ENCODE measurements at regions not wholly inside any gene's neighbourhood (a gene's known extent, or its start where the extent isn't known, plus 50 kb on each side); places are given as distances from the start of the nearest gene placed in this dataset.

DNA sequence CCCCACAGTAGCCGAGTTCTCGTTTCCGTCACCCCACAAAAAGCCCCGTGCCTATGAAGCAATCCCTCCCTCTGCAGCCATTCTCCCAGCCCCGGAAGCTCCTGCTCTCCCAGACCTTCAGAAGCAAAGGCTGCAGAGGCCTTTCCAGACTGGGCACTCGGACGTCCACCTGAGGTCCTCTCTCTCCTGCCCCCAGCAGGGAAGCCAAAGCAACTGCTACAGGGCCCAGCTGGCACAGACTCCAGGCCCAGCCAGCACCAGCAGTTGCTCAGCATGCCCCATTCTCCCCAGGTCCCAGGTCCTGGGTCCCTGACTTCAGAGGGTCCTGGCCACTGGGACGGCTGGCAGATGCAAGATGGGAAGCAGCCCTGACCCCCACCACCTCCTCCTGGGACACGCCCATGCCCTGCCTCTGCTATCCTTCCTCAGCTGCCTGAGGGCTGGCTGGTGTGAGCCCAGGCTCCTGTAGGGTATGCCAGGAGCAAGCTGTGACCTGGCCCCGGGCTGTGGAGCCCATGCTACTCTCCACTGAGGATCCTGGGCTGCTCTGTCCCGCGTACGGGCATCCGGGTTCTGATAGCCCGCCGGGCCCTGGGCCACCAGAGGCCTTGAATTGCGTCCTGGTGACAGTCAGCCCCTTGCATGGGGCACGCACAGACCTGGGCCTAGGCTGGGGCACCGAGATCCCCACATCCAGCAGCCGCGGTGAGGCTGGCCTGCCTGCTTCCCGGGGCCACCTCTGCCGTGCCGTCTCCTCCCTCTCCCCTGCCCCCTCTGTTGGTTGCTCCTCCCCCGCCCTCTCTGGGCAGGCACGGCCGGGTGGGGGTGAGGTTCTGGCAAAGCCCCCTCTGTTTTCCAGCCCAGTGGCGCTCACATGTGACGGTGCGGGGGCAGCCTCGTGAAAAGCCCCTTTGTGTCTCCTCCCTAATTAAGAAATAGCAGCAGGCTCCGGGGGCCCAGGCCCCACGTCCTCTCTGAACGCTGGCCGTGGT is 1310.3 kb downstream of the BRD1 start:
- peaks cover 12% of the 10 kb centered on the region for H3K4me1 ChIP-seq (ENCODE audit: insufficient read depth)
- H3K27ac ChIP-seq = no peak overlapping the region
- WGBS, 3 donors = 80 to 86% (median 84%) methylated on average over 30 to 35 of the region's 35 CpGs
- H3K36me3 ChIP-seq = no peaks in the 10 kb centered on the region
- intact Hi-C loops (cut with DNase I) = loop anchor here in 1 of 4 donors (10.0 kb wide), 1 partner anchor 53 kb away; no protein-coding TSS in a partner anchor
- DNase-seq = no peak
- no peaks in the 10 kb centered on the region for H3K27me3 ChIP-seq
- no peaks in the 10 kb centered on the region for H3K9me3 ChIP-seq
- no peak overlapping the region for H3K4me3 ChIP-seq
- TF ChIP-seq POLR2A (IDR thresholded peaks at IDR 0.05) (no peak), EP300 (IDR thresholded peaks at IDR 0.05) (no peak)
- TF ChIP-seq, protein P1, sequence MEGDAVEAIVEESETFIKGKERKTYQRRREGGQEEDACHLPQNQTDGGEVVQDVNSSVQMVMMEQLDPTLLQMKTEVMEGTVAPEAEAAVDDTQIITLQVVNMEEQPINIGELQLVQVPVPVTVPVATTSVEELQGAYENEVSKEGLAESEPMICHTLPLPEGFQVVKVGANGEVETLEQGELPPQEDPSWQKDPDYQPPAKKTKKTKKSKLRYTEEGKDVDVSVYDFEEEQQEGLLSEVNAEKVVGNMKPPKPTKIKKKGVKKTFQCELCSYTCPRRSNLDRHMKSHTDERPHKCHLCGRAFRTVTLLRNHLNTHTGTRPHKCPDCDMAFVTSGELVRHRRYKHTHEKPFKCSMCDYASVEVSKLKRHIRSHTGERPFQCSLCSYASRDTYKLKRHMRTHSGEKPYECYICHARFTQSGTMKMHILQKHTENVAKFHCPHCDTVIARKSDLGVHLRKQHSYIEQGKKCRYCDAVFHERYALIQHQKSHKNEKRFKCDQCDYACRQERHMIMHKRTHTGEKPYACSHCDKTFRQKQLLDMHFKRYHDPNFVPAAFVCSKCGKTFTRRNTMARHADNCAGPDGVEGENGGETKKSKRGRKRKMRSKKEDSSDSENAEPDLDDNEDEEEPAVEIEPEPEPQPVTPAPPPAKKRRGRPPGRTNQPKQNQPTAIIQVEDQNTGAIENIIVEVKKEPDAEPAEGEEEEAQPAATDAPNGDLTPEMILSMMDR (IDR thresholded peaks at IDR 0.05) = no peak

DNA sequence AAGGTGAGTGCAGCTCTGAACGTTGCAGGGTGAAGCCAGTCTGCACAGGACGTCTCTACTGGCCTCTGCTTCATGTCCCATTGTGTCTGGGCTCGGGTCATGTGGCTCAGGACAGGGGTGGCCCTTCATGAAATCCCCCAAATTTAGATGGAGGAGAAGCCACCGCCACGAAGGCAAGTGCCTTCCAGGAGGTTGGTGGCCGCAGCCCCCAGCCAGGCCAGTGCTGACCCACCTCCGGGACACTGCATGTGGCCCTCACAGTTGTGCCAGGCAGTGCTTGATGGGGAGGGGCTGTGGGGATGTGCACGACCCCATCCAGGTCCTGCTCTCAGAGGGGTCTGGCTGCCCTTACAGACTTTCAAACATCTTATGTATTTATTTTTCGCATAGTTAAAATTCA is 1311.1 kb downstream of the BRD1 start:
- Histone ChIP-seq H3K9me3 (no peaks in the 10 kb centered on the region), H3K36me3 (no peaks in the 10 kb centered on the region), H3K27me3 (no peaks in the 10 kb centered on the region), H3K4me3 (no peak overlapping the region), H3K4me1 (ENCODE audit: insufficient read depth) (peaks cover 12% of the 10 kb centered on the region), H3K27ac (no peak overlapping the region)
- no peak for DNase-seq
- WGBS, 3 donors = 84 to 88% (median 84%) methylated on average over 9 of the region's 9 CpGs
- intact Hi-C loops (cut with DNase I) = loop anchor here in 1 of 4 donors (10.0 kb wide), 1 partner anchor 52 kb away; no protein-coding TSS in a partner anchor
- TF ChIP-seq, protein P1 (IDR thresholded peaks at IDR 0.05) = no peak
- no peak for TF ChIP-seq POLR2A (IDR thresholded peaks at IDR 0.05)
- no peak for TF ChIP-seq EP300 (IDR thresholded peaks at IDR 0.05)

DNA sequence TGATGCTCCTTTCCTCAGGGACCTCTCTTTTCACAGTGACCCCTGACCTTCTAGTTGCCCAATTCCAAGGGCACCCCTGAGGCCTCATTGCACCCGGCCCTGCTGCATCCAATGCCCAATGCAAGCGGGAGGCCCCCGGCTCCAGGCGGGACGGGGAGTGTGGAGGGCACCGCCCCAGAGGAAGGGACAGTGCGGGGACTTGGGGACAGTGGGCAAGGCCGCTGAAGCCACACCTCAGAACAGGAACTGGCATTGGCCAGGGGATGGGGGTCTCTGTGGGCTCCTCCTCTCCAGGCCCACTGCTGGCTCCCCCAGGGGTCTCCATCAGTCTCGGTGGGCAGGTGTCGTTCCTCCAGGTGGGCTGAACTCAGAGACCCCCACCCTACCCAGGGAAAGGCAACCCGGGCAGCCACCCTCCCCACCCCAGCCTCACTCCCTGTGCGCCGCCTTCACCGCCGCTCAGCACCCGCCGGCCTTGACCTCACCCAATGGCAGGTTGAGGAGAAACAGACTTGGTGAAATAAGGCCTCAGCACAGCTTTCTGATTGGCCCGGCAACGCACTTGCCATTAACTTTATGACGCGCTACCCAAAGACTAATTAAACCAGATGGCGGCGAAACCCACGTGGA is 1312.0 kb downstream of the BRD1 start:
- Histone ChIP-seq H3K4me1 (ENCODE audit: insufficient read depth) (peaks cover 7% of the 10 kb centered on the region), H3K4me3 (no peak overlapping the region), H3K36me3 (no peaks in the 10 kb centered on the region), H3K9me3 (no peaks in the 10 kb centered on the region), H3K27me3 (no peaks in the 10 kb centered on the region), H3K27ac (no peak overlapping the region)
- no peak for DNase-seq
- no peak for TF ChIP-seq POLR2A (IDR thresholded peaks at IDR 0.05)
- TF ChIP-seq, protein P1 (IDR thresholded peaks at IDR 0.05) = no peak
- TF ChIP-seq EP300 (IDR thresholded peaks at IDR 0.05) = no peak
- 88 to 95% (median 88%) methylated on average over 24 of the region's 24 CpGs for WGBS, 3 donors
- intact Hi-C loops (cut with DNase I) = loop anchor here in 1 of 4 donors (10.0 kb wide), 1 partner anchor 51 kb away; no protein-coding TSS in a partner anchor

DNA sequence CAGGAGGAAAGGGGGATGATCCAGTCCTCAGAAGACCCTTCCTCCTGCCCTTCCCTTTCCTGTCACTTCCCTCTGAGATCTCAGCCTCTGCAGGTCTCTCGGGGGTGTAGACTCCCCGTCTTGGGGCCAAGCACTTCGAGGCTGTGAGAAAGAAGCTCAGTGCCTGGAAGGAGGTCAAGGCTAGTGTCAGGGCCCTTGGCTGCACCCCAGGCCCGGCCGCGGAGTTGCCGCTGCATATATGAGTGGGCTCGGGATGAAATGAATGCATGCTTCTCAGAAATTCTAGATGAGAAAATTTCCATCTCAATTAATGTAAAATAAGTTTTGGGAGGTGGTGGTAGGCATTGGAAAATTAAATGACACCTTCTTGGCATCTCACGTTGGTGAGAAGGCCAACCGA is 1313.7 kb downstream of the BRD1 start:
- peak in 3 of 5 donors; percentile 48 to 71 (median 57) for DNase-seq
- H3K27ac ChIP-seq = no peak overlapping the region
- TF ChIP-seq POLR2A (IDR thresholded peaks at IDR 0.05) (no peak), EP300 (IDR thresholded peaks at IDR 0.05) (no peak)
- TF ChIP-seq, protein P1 (IDR thresholded peaks at IDR 0.05) = no peak
- WGBS, 3 donors = 13 to 24% (median 20%) methylated on average over 10 of the region's 10 CpGs
- no peaks in the 10 kb centered on the region for H3K36me3 ChIP-seq
- peaks cover 7% of the 10 kb centered on the region for H3K4me1 ChIP-seq (ENCODE audit: insufficient read depth)
- H3K27me3 ChIP-seq = no peaks in the 10 kb centered on the region
- H3K4me3 ChIP-seq = no peak overlapping the region
- intact Hi-C loops (cut with DNase I) = loop anchor here in 1 of 4 donors (10.0 kb wide), 1 partner anchor 49 kb away; no protein-coding TSS in a partner anchor
- H3K9me3 ChIP-seq = no peaks in the 10 kb centered on the region
